HEK293T (cell line): ENCODE measurements at regions not wholly inside any gene's neighbourhood (a gene's known extent, or its start where the extent isn't known, plus 50 kb on each side); places are given as distances from the start of the nearest gene placed in this dataset.

ENCODE experiments used
- CTCF ChIA-PET: fragments of 350-600 bp; formaldehyde crosslinking; extraction: SDS; loops from one replicate; lab custom pipeline; 2021; ENCODE audit warnings: antibody characterized with exemption, inconsistent platforms; lab: Yijun Ruan, JAX
- POLR2A ChIA-PET: fragments of 350-600 bp; formaldehyde crosslinking; extraction: SDS; loops from one replicate; lab custom pipeline; 2020; ENCODE audit warnings: antibody characterized with exemption, inconsistent platforms; lab: Yijun Ruan, JAX
- DNase-seq: peaks from one replicate; pipeline ENCODE4 v3.0.0; 2012; ENCODE audit warnings: mixed read lengths; ENCODE audit errors: extremely low spot score
- ARNT ChIP-seq: fragments of 450-650 bp; IDR thresholded peaks from 2 replicates; pipeline ENCODE4 v1.6.1; 2017; ENCODE audit warnings: mild to moderate bottlenecking
- BHLHE40 ChIP-seq: fragments of 450-650 bp; IDR thresholded peaks from 2 replicates; pipeline ENCODE4 v1.6.1; 2016; ENCODE audit warnings: mild to moderate bottlenecking, moderate library complexity, borderline replicate concordance
- CTBP1 ChIP-seq: fragments of 450-650 bp; IDR thresholded peaks from 2 replicates; pipeline ENCODE4 v1.6.1; 2016; ENCODE audit warnings: borderline replicate concordance
- ELF4 ChIP-seq: fragments of 450-650 bp; IDR thresholded peaks from 2 replicates; pipeline ENCODE4 v1.6.1; 2017; ENCODE audit warnings: antibody characterized with exemption
- FOXA1 ChIP-seq: fragments of 450-650 bp; IDR thresholded peaks from 2 replicates; pipeline ENCODE4 v1.6.1; 2016; ENCODE audit warnings: mild to moderate bottlenecking
- FOXK2 ChIP-seq: fragments of 450-650 bp; IDR thresholded peaks from 2 replicates; pipeline ENCODE4 v1.6.1; 2016; ENCODE audit warnings: mild to moderate bottlenecking
- FOXM1 ChIP-seq: fragments of 450-650 bp; IDR thresholded peaks from 2 replicates; pipeline ENCODE4 v1.6.1; 2017; ENCODE audit warnings: mild to moderate bottlenecking, borderline replicate concordance
- HDGF ChIP-seq: fragments of 450-650 bp; IDR thresholded peaks from 2 replicates; pipeline ENCODE4 v1.6.1; 2017; ENCODE audit warnings: antibody characterized with exemption, borderline replicate concordance
- L3MBTL2 ChIP-seq: fragments of 450-650 bp; conservative IDR thresholded peaks from 2 replicates; pipeline ENCODE4 v1.6.1; 2016; ENCODE audit warnings: mild to moderate bottlenecking
- LEF1 ChIP-seq: fragments of 450-650 bp; IDR thresholded peaks from 2 replicates; pipeline ENCODE4 v1.6.1; 2017; ENCODE audit warnings: mild to moderate bottlenecking, borderline replicate concordance
- NFRKB ChIP-seq: fragments of 450-650 bp; IDR thresholded peaks from 2 replicates; pipeline ENCODE4 v1.6.1; 2016; ENCODE audit warnings: mild to moderate bottlenecking, moderate library complexity
- PKNOX1 ChIP-seq: fragments of 450-650 bp; IDR thresholded peaks from 2 replicates; pipeline ENCODE4 v1.6.1; 2016
- SP1 ChIP-seq: fragments of 450-650 bp; IDR thresholded peaks from 2 replicates; pipeline ENCODE4 v1.6.1; 2017
- SUZ12 ChIP-seq: fragments of 450-650 bp; IDR thresholded peaks from 2 replicates; pipeline ENCODE4 v1.6.1; 2016; ENCODE audit warnings: mild to moderate bottlenecking
- TARDBP ChIP-seq: fragments of 450-650 bp; IDR thresholded peaks from 2 replicates; pipeline ENCODE4 v1.6.1; 2016
- ZNF384 ChIP-seq: fragments of 450-650 bp; IDR thresholded peaks from 2 replicates; pipeline ENCODE4 v1.6.1; 2016

GRCh38 chr5:173775261-173776197, 112.6 kb upstream of the CPEB4 start:
- no peak for TF ChIP-seq BHLHE40
- TF ChIP-seq FOXK2 = no peak
- no peak for TF ChIP-seq FOXM1
- TF ChIP-seq PKNOX1 = no peak
- TF ChIP-seq HDGF = no peak
- TF ChIP-seq ZNF384 = no peak
- POLR2A ChIA-PET = no interaction called here
- CTCF ChIA-PET = no interaction called here
- DNase-seq = no peak

GRCh38 chr5:173777149-173777548, 111.0 kb upstream of the CPEB4 start:
- ChIA-PET POLR2A (no interaction called here), CTCF (no interaction called here)
- TF ChIP-seq ARNT (no peak), FOXA1 (no peak), BHLHE40 (no peak)
- no peak for DNase-seq

- POLR2A ChIA-PET = no interaction called here
- no peak for DNase-seq
- TF ChIP-seq CTBP1 = no peak
- TF ChIP-seq SP1 = no peak
- no peak for TF ChIP-seq PKNOX1
- TF ChIP-seq HDGF = no peak
- no peak for TF ChIP-seq ARNT
- TF ChIP-seq FOXA1 = no peak
- no peak for TF ChIP-seq SUZ12
- TF ChIP-seq ELF4 = no peak
- CTCF ChIA-PET = no interaction called here
Measured at GRCh38 chr5:173777674-173778073, 110.5 kb upstream of the CPEB4 start.

- POLR2A ChIA-PET = no interaction called here
- CTCF ChIA-PET = no interaction called here
- DNase-seq = no peak
- TF ChIP-seq CTBP1 (no peak), BHLHE40 (no peak), ELF4 (no peak), PKNOX1 (no peak), HDGF (no peak), TARDBP (no peak), ZNF384 (no peak), LEF1 (no peak), NFRKB (no peak), SUZ12 (no peak), ARNT (no peak)
Measured at GRCh38 chr5:173778152-173778782, 109.9 kb upstream of the CPEB4 start.

- ChIA-PET CTCF (no interaction called here), POLR2A (no interaction called here)
- TF ChIP-seq LEF1 (no peak), ELF4 (no peak), ARNT (no peak), FOXM1 (no peak), BHLHE40 (no peak), NFRKB (no peak), CTBP1 (no peak), FOXK2 (no peak), L3MBTL2 (no peak), PKNOX1 (no peak), ZNF384 (no peak), SP1 (no peak), FOXA1 (no peak)
- DNase-seq = no peak
Measured at GRCh38 chr5:173778784-173779304, 109.3 kb upstream of the CPEB4 start.
